ENCODE measurements at regions not wholly inside any gene's neighbourhood (a gene's known extent, or its start where the extent isn't known, plus 50 kb on each side); places are given as distances from the start of the nearest gene placed in this dataset.

DNA sequence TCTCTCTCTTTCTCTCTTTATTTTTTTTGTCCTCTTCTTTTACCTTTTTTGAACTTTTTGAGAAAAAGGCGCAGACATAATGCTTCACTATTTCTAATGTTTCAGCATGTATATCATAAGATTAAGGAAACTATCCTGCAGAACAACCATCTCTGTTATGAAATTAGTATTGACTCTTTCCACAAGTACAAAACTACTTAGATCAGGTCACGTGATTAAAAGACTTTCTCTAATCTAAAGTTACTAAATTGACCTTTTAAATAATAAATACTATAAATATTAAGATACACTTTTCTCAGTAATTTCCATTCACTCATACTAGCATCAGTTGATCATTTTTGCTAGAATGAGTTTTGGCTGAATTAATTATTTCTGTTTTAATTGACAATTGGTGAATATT, 844.5 kb upstream of the LRFN5 start:
- TF ChIP-seq CTCF (conservative IDR thresholded peaks at IDR 0.05; ENCODE audit: low read depth, low read length), result no peak

DNA sequence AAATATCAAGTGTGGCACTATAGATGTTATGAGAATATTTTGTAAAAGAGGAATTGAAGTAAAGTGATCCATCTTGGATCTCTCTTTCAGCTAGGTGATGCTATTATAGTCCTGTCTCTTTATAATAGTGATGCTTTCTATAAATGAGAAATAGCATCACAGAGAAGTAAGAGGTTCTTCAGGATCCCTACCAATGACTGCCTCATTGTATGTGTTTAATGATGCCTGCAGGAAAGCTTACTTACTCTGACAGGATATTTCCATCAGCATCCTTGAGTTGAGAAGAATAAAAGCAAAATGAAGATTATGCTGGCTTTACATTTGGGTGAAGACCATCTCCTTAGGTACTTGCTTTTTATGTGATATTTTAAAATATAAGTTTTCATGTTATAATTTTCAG, 846.0 kb upstream of the LRFN5 start:
- TF ChIP-seq CTCF (conservative IDR thresholded peaks at IDR 0.05; ENCODE audit: low read depth, low read length), result no peak
- DNase-seq (ENCODE audit: low read depth), result no peak

More for the DNA sequence above, 844.5 kb upstream of the LRFN5 start:
- DNase-seq (ENCODE audit: low read depth), result no peak
- no peak overlapping the region for H3K4me3 ChIP-seq (ENCODE audit: low read depth, low read length)

DNA sequence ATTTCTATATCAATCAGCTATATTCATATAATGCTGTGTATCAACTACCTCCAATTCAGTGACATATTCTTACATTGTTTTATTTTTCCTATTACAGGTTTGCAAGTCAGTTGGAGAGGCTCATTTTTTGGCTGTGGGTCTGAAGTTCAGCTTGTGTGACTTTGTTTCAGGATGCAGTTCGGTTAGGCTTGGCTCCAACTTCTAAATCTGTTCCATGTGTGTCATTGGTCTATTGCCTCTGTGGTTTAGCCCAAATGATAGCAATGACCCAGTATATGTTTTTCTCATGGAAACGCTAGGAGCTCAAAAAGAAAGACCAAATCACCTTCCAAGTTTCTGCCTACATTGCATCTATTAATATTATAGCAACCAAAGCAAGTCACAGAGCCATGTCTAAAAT, 848.6 kb upstream of the LRFN5 start:
- no peak for DNase-seq (ENCODE audit: low read depth)
- no peak overlapping the region for H3K4me3 ChIP-seq (ENCODE audit: low read depth, low read length)
- no peak for TF ChIP-seq CTCF (conservative IDR thresholded peaks at IDR 0.05; ENCODE audit: low read depth, low read length)

More for the DNA sequence above, 846.0 kb upstream of the LRFN5 start:
- H3K4me3 ChIP-seq (ENCODE audit: low read depth, low read length), result no peak overlapping the region

DNA sequence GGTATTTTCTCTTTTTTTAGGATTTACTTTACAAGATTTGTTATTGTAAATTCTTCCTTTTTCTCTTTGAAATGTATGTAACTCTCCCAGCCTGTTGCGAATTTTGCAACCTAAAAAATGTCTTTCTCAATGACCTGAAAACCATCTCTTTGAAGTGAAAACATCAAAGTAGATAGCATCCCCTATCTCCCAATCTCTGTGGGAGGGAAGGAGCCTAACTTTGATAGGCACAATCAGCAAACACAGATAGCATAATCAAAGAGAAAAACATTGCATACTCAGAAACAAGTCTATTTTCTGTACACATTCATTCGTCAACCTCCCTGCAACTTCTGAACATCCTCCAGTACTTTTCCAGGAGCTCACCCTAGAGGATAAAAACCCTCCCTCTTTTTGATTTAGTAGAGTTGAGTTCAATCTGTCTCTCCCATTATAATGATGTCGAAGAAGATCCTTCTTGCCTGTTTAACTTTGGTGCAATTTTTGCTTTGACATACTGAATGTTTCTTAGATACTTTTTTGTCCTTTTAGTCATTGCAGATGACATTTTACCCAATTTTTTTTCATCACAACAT, 849.2 kb upstream of the LRFN5 start:
- no peak overlapping the region for H3K4me3 ChIP-seq (ENCODE audit: low read depth, low read length)
- TF ChIP-seq CTCF (conservative IDR thresholded peaks at IDR 0.05; ENCODE audit: low read depth, low read length), result no peak
- no peak for DNase-seq (ENCODE audit: low read depth)

- H3K4me3 ChIP-seq (ENCODE audit: low read depth, low read length), result no peak overlapping the region
- TF ChIP-seq CTCF (conservative IDR thresholded peaks at IDR 0.05; ENCODE audit: low read depth, low read length), result no peak
- DNase-seq (ENCODE audit: low read depth), result no peak
Measured at GRCh38 chr14:40733206-40733605, 873.5 kb upstream of the LRFN5 start.

GRCh38 chr14:40727107-40727506, 879.6 kb upstream of the LRFN5 start:
- no peak overlapping the region for H3K4me3 ChIP-seq (ENCODE audit: low read depth, low read length)
- TF ChIP-seq CTCF (conservative IDR thresholded peaks at IDR 0.05; ENCODE audit: low read depth, low read length), result no peak
- DNase-seq (ENCODE audit: low read depth), result no peak

- H3K4me3 ChIP-seq (ENCODE audit: low read depth, low read length), result no peak overlapping the region
- no peak for TF ChIP-seq CTCF (conservative IDR thresholded peaks at IDR 0.05; ENCODE audit: low read depth, low read length)
- no peak for DNase-seq (ENCODE audit: low read depth)
Measured at GRCh38 chr14:40713387-40713786, 893.3 kb upstream of the LRFN5 start.
